ENCODE measurements at regions not wholly inside any gene's neighbourhood (a gene's known extent, or its start where the extent isn't known, plus 50 kb on each side); places are given as distances from the start of the nearest gene placed in this dataset.

GRCh38 chr4:116599859-116600258, 485.5 kb downstream of the TRAM1L1 start:
- Histone ChIP-seq H3K4me1 (ENCODE audit: control insufficient read depth, insufficient read depth, low read length) (no peaks in the 10 kb centered on the region), H3K4me3 (ENCODE audit: low read length) (no peak overlapping the region), H3K27me3 (ENCODE audit: control insufficient read depth, insufficient read depth, low read length) (no peaks in the 10 kb centered on the region), H3K9me3 (replicated peaks; ENCODE audit: low read length) (peaks cover 9% of the 10 kb centered on the region), H3K4me2 (ENCODE audit: low read length) (no peak overlapping the region), H3K9ac (ENCODE audit: low read depth, low read length) (no peak overlapping the region), H3K36me3 (ENCODE audit: insufficient read depth, low read length) (no peaks in the 10 kb centered on the region)

DNA sequence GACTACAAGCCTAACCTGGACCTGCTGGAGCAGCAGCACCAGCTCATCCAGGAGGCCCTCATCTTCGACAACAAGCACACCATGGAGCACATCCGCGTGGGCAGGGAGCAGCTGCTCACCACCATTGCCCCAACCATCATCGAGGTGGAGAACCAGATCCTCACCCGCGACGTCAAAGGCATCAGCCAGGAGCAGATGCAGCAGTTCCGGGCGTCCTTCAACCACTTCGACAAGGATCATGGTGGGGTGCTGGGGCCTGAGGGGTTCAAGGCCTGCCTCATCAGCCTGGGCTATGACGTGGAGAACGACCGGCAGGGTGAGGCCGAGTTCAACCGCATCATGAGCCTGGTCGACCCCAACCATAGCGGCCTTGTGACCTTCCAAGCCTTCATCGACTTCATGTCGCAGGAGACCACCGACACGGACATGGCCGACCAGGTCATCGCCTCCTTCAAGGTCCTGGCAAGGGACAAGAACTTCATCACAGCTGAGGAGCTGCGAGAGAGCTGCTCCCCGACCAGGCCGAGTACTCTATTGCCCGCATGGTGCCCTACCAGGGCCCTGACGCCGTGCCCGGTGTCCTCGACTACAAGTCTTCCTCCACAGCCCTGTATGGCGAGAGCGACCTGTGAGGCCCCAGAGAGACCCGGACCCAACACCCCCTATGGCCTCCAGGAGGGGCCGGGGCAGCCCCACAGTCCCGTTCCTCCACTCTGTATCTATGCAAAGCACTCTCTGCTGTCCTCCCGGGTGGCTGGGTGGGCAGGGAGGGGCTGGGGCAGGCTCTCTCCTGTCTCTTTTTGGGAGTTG, 486.2 kb downstream of the TRAM1L1 start:
- Histone ChIP-seq H3K4me3 (ENCODE audit: low read length) (no peak overlapping the region), H3K27me3 (ENCODE audit: control insufficient read depth, insufficient read depth, low read length) (no peaks in the 10 kb centered on the region), H3K36me3 (ENCODE audit: insufficient read depth, low read length) (no peaks in the 10 kb centered on the region), H3K9ac (ENCODE audit: low read depth, low read length) (no peak overlapping the region), H3K4me1 (ENCODE audit: control insufficient read depth, insufficient read depth, low read length) (no peaks in the 10 kb centered on the region), H3K9me3 (replicated peaks; ENCODE audit: low read length) (peaks cover 9% of the 10 kb centered on the region), H3K4me2 (ENCODE audit: low read length) (no peak overlapping the region)

DNA sequence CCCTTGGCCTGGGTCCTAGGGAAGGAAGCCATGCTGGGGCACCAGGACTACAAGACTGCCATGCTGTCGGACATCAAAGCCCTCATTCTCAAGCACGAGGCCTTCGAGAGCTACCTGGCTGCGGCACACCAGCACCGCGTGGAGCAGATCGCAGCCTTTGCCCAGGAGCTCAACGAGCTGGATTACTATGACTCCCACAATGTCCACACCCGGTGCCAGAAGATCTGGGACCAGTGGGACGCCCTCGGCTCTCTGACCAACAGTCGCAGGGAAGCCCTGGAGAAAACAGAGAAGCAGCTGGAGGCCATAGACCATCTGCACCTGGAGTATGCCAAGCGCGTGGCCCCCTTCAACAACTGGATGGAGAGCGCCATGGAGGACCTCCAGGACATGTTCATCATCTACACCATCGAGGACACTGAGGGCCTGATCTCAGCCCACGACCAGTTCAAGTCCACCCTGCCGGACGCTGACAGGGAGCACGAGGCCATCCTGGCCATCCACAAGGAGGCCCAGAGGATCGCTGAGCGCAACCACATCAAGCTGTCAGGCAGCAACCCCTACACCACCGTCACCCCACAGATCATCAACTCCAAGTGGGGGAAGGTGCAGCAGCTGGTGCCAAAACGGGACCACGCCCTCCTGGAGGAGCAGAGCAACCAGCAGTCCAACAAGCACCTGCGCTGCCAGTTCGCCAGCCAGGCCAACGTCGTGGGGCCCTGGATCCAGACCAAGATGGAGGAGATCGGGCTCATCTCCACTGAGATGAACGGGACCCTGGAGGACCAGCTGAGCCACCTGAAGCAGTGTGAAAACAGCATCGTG, 487.0 kb downstream of the TRAM1L1 start:
- peaks cover 9% of the 10 kb centered on the region for H3K9me3 ChIP-seq (replicated peaks; ENCODE audit: low read length)
- no peak overlapping the region for H3K9ac ChIP-seq (ENCODE audit: low read depth, low read length)
- no peaks in the 10 kb centered on the region for H3K4me1 ChIP-seq (ENCODE audit: control insufficient read depth, insufficient read depth, low read length)
- H3K4me2 ChIP-seq (ENCODE audit: low read length): no peak overlapping the region
- no peak overlapping the region for H3K4me3 ChIP-seq (ENCODE audit: low read length)
- H3K36me3 ChIP-seq (ENCODE audit: insufficient read depth, low read length): no peaks in the 10 kb centered on the region
- H3K27me3 ChIP-seq (ENCODE audit: control insufficient read depth, insufficient read depth, low read length): no peaks in the 10 kb centered on the region

GRCh38 chr4:116590648-116591047, 494.7 kb downstream of the TRAM1L1 start:
- no peak overlapping the region for H3K4me3 ChIP-seq (ENCODE audit: low read length)
- H3K4me1 ChIP-seq (ENCODE audit: control insufficient read depth, insufficient read depth, low read length): no peaks in the 10 kb centered on the region
- H3K27me3 ChIP-seq (ENCODE audit: control insufficient read depth, insufficient read depth, low read length): no peaks in the 10 kb centered on the region

DNA sequence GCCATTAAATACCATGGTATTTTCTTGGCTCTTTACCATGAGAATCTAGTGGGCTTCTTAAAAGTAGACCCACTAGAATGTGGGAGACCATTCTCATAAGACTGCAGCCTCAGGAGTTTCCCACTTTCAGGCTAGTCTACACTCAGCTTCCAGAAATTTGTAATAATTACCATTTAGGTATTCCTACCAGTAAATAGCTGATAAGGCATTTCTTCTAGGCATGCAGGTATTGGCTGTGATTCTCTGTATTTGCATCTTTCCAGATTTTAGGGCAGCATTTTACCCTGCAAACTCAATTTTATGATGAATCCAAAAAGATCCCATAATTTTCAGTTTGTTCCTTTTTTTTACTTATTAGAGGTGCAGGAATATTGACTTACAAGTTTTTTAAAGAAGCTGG, 496.6 kb downstream of the TRAM1L1 start:
- Histone ChIP-seq H3K4me2 (ENCODE audit: low read length) (no peak overlapping the region), H3K9me3 (replicated peaks; ENCODE audit: low read length) (peaks cover 3% of the 10 kb centered on the region), H3K27me3 (ENCODE audit: control insufficient read depth, insufficient read depth, low read length) (no peaks in the 10 kb centered on the region), H3K36me3 (ENCODE audit: insufficient read depth, low read length) (no peaks in the 10 kb centered on the region), H3K4me1 (ENCODE audit: control insufficient read depth, insufficient read depth, low read length) (no peaks in the 10 kb centered on the region), H3K9ac (ENCODE audit: low read depth, low read length) (no peak overlapping the region), H3K4me3 (ENCODE audit: low read length) (no peak overlapping the region)

More at GRCh38 chr4:116590648-116591047, 494.7 kb downstream of the TRAM1L1 start:
- no peak overlapping the region for H3K9ac ChIP-seq (ENCODE audit: low read depth, low read length)
- H3K4me2 ChIP-seq (ENCODE audit: low read length): no peak overlapping the region
- no peaks in the 10 kb centered on the region for H3K36me3 ChIP-seq (ENCODE audit: insufficient read depth, low read length)
- no peaks in the 10 kb centered on the region for H3K9me3 ChIP-seq (replicated peaks; ENCODE audit: low read length)

DNA sequence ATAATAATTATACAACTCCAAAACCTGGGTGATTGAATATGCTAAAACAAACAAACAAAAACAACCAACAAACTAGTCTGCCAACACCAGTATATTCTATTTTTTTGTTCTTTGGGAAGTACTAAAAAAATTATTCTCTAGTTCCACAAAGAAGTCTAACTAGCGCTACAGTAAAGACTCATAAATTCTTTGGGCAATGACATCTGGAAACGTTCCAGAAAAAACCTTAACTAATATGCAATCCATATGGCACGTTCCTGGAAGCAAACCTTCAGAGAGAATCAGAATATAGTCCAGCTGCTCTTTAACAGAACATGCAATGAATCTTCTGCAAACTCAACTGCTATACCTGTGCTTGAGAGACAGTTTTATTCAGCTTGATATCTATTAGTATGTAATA, 500.1 kb downstream of the TRAM1L1 start:
- Histone ChIP-seq H3K9ac (ENCODE audit: low read depth, low read length) (no peak overlapping the region), H3K4me2 (ENCODE audit: low read length) (no peak overlapping the region), H3K36me3 (ENCODE audit: insufficient read depth, low read length) (no peaks in the 10 kb centered on the region), H3K9me3 (replicated peaks; ENCODE audit: low read length) (peaks cover 3% of the 10 kb centered on the region), H3K4me3 (ENCODE audit: low read length) (no peak overlapping the region), H3K27me3 (ENCODE audit: control insufficient read depth, insufficient read depth, low read length) (no peaks in the 10 kb centered on the region), H3K4me1 (ENCODE audit: control insufficient read depth, insufficient read depth, low read length) (no peaks in the 10 kb centered on the region)

- H3K4me3 ChIP-seq (ENCODE audit: low read length): no peak overlapping the region
- H3K9ac ChIP-seq (ENCODE audit: low read depth, low read length): no peak overlapping the region
- no peaks in the 10 kb centered on the region for H3K36me3 ChIP-seq (ENCODE audit: insufficient read depth, low read length)
- H3K9me3 ChIP-seq (replicated peaks; ENCODE audit: low read length): no peaks in the 10 kb centered on the region
- no peaks in the 10 kb centered on the region for H3K27me3 ChIP-seq (ENCODE audit: control insufficient read depth, insufficient read depth, low read length)
- no peaks in the 10 kb centered on the region for H3K4me1 ChIP-seq (ENCODE audit: control insufficient read depth, insufficient read depth, low read length)
- H3K4me2 ChIP-seq (ENCODE audit: low read length): no peak overlapping the region
Observed at GRCh38 chr4:116577321-116577720, 508.1 kb downstream of the TRAM1L1 start.

GRCh38 chr4:116573540-116573939, 511.8 kb downstream of the TRAM1L1 start:
- Histone ChIP-seq H3K4me3 (ENCODE audit: low read length) (no peak overlapping the region), H3K27me3 (ENCODE audit: control insufficient read depth, insufficient read depth, low read length) (no peaks in the 10 kb centered on the region), H3K36me3 (ENCODE audit: insufficient read depth, low read length) (no peaks in the 10 kb centered on the region), H3K9me3 (replicated peaks; ENCODE audit: low read length) (peaks cover 3% of the 10 kb centered on the region), H3K4me1 (ENCODE audit: control insufficient read depth, insufficient read depth, low read length) (no peaks in the 10 kb centered on the region), H3K9ac (ENCODE audit: low read depth, low read length) (no peak overlapping the region), H3K4me2 (ENCODE audit: low read length) (no peak overlapping the region)

DNA sequence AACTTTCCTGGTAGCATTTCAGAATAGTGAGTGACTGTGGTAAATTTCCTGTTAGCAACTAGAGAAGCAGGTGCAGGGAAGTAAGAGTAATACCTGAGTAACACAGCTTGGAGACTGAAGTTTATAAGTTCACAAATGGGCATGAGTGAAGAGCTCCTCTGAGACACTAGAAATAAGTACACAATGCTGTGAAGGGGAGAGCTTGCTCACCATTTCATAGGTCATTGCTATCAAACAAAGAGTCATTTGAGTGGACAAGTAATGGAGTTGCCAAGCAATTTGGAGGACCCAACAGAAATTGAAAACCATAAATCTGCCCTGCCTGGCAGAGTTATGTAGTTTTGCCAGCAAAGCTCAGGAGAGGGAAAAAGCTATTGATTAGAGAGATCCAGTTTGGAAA, 523.6 kb downstream of the TRAM1L1 start:
- no peaks in the 10 kb centered on the region for H3K4me1 ChIP-seq (ENCODE audit: control insufficient read depth, insufficient read depth, low read length)
- no peak overlapping the region for H3K4me2 ChIP-seq (ENCODE audit: low read length)
- no peaks in the 10 kb centered on the region for H3K27me3 ChIP-seq (ENCODE audit: control insufficient read depth, insufficient read depth, low read length)
- H3K9me3 ChIP-seq (replicated peaks; ENCODE audit: low read length): no peaks in the 10 kb centered on the region
- no peak overlapping the region for H3K9ac ChIP-seq (ENCODE audit: low read depth, low read length)
- no peak overlapping the region for H3K4me3 ChIP-seq (ENCODE audit: low read length)
- H3K36me3 ChIP-seq (ENCODE audit: insufficient read depth, low read length): no peaks in the 10 kb centered on the region

GRCh38 chr4:116551806-116552205, 533.6 kb downstream of the TRAM1L1 start:
- Histone ChIP-seq H3K4me3 (ENCODE audit: low read length) (no peak overlapping the region), H3K9me3 (replicated peaks; ENCODE audit: low read length) (peaks cover 7% of the 10 kb centered on the region), H3K9ac (ENCODE audit: low read depth, low read length) (no peak overlapping the region), H3K4me2 (ENCODE audit: low read length) (no peak overlapping the region), H3K36me3 (ENCODE audit: insufficient read depth, low read length) (no peaks in the 10 kb centered on the region), H3K4me1 (ENCODE audit: control insufficient read depth, insufficient read depth, low read length) (no peaks in the 10 kb centered on the region), H3K27me3 (ENCODE audit: control insufficient read depth, insufficient read depth, low read length) (no peaks in the 10 kb centered on the region)

GRCh38 chr4:116547632-116548031, 537.7 kb downstream of the TRAM1L1 start:
- Histone ChIP-seq H3K9me3 (replicated peaks; ENCODE audit: low read length) (peaks cover 1% of the 10 kb centered on the region), H3K4me2 (ENCODE audit: low read length) (no peak overlapping the region), H3K36me3 (ENCODE audit: insufficient read depth, low read length) (no peaks in the 10 kb centered on the region), H3K27me3 (ENCODE audit: control insufficient read depth, insufficient read depth, low read length) (no peaks in the 10 kb centered on the region), H3K4me3 (ENCODE audit: low read length) (no peak overlapping the region), H3K9ac (ENCODE audit: low read depth, low read length) (no peak overlapping the region), H3K4me1 (ENCODE audit: control insufficient read depth, insufficient read depth, low read length) (no peaks in the 10 kb centered on the region)

Data from skeletal muscle satellite cell (primary cell).